Stimulated activated CD4-positive, alpha-beta T cell treated with anti-CD3 and anti-CD28 coated beads, Interleukin-4, amount 100 ng/mL, for 1 hour (primary cell): ENCODE measurements at regions not wholly inside any gene's neighbourhood (a gene's known extent, or its start where the extent isn't known, plus 50 kb on each side); places are given as distances from the start of the nearest gene placed in this dataset.
"Not testable (repeated sequence)": the region's sequence is repeated elsewhere in the genome, so short reads cannot be mapped to it uniquely, and the experiment has no call there.

Experiments
- DNase-seq: peaks from one replicate; pipeline ENCODE4 v3.0.0-alpha.2; 2020

DNA sequence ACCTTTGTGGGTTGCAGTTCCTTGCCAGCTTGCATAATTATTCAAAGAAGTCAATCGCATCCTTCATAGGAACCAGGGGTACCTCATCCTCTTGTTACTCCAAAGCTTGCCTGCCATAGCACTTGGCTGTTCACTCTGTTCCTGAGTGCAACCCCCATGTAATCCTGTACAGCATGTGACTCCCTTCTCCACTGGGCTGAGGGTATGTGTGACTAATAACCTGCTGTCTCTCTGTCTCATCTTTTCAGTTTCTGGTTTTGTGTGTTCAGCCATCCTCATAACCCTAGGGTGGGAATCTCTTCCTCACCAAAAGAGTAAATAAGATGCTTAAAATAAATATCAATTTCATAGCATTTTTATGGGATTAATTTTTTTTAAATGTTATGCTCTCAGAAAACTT lies 351.9 kb downstream of the S1PR1 start:
- no peak for DNase-seq

DNA sequence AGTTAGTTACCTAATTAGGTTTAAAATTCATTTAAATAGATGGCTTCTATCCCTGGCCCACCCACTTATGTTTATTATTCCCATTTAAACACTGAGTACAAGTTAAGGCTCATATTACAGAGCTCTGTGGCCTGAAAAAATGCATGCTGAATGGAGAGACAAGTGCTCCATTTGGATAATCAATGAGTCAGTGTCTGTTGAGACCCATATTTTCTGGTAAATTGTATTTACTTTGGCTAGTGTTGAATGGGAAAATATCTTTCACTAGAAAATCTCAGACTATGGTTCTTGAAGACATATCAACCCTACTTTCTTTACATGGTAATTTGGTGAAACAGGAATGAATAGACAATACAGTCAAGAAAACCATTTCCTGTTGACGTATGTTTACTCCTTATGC lies 356.0 kb downstream of the S1PR1 start:
- no peak for DNase-seq

DNA sequence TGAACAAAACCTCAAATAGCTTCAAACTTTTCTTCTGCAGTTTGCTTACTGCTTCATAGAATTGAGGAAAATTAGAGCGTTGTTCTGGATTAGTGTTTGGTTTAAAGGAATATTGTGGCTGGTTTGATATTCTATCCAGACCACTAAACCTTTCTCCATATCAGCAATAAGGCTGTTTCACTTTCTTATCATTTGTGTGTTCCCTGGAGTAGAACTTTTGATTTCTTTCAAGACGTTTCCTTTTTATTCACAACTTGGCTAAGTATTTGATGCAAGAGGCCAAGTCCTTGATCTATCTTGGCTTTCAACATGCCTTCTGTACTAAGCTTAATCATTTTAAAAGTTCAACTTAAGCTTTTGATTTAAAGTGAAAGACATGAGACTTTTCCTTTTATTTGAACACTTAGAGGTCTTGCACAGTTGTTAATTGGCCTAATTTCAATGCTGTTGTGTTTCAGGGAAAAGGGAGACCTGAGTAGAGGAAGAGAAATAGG lies 359.1 kb downstream of the S1PR1 start:
- no peak for DNase-seq

DNA sequence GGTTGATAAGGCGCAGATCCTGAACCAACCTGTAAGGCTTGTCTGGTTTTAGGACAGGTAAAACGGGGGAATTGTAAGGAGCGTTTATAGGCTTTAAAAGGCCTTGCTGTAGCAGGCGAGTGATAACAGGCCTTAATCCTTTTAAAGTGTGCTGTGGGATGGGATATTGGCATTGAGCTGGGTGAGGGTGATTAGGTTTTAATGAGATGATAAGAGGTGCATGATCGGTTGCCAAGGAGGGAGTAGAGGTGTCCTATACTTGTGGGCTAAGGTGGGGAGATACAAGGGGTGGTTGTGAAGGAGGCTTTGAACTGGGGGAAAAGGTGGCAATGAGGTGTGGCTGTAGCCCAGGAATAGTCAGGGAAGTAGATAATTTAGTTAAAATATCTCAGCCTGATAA lies 363.8 kb downstream of the S1PR1 start:
- not testable (repeated sequence) for DNase-seq

DNA sequence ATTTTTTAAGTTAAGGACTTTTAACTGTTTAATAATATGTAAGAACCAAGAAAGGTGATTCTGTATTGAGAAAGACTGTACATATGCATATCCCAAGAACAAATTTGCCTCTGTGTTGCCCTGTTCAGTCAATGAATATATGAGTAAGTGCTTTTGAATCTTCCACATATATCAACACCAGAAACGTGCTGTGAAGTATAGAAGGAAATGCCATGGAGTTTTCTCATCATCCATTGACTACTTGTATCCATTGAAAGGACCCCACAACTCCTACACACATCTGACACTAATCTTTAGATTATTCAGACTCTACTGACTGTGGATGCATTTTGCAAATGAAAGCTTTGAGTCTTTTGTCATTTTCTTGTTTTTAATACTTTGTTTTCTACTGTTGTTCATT lies 366.9 kb downstream of the S1PR1 start:
- DNase-seq, result no peak

- no peak for DNase-seq
Measured at GRCh38 chr1:101605878-101606277, 369.1 kb downstream of the S1PR1 start.

DNA sequence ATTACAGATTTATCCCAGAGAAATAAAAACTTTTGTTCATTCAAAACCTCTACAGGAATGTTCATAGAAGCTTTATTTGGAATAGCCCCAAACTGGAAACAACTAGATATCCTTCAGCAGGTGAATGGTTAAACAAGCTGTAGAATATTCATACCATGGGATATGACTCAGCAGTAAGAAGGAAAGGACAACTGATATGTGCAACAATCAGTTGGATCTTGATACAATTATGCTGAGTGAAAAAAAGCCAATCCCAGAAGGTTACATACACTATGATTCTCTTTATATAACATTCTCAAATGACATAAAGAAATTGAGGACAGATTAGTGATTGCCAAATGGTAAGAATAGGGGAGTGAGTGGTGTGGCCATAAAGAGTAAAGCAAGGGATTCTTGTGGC lies 376.7 kb downstream of the S1PR1 start:
- DNase-seq, result no peak

DNA sequence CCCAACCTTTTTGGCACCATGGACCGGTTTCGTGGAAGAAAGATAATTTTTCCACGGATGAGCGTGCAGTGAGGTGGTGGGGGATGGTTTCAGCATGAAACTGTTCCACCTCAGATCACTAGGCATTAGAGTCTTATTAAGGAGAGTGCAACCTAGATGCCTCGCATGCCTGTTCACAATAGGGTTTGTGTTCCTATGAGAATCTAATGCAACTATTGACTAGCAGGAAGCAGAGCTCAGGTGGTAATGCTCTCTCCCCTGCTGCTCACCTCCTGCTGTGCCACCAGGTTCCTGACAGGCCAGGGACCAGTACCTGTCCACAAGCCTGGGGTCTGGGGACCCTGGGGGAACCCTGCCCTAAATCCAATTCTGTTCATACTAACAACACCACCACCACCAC lies 377.8 kb downstream of the OLFM3 start:
- no peak for DNase-seq

- no peak for DNase-seq
Measured at GRCh38 chr1:101632548-101633272, 364.0 kb downstream of the OLFM3 start.

GRCh38 chr1:101645810-101646209 lies 350.9 kb downstream of the OLFM3 start:
- no peak for DNase-seq

GRCh38 chr1:101652484-101652883 lies 344.2 kb downstream of the OLFM3 start:
- no peak for DNase-seq

- no peak for DNase-seq
Measured at GRCh38 chr1:101653482-101653946, 343.2 kb downstream of the OLFM3 start.

GRCh38 chr1:101664726-101665125 lies 332.0 kb downstream of the OLFM3 start:
- no peak for DNase-seq

DNA sequence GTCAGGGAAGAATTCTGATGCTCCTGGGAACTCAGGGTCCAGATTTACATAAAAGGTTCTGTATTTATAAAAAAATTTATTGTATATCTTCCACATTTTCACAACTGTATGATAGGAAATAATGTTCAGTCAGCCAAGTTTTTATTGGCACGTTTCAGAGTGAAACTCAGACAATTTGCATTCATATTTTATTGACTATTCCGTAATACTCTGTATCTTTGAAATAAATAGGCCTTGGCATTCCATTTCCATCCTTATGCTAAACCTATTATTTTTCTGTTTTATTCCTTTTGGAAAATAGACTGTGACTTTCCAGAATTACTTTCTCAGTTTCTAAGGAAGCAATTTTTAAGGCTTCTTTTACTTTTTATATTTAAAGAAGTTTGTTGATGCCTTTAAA lies 329.0 kb downstream of the OLFM3 start:
- DNase-seq, result no peak

GRCh38 chr1:101683136-101683535 lies 313.6 kb downstream of the OLFM3 start:
- DNase-seq, result no peak

DNA sequence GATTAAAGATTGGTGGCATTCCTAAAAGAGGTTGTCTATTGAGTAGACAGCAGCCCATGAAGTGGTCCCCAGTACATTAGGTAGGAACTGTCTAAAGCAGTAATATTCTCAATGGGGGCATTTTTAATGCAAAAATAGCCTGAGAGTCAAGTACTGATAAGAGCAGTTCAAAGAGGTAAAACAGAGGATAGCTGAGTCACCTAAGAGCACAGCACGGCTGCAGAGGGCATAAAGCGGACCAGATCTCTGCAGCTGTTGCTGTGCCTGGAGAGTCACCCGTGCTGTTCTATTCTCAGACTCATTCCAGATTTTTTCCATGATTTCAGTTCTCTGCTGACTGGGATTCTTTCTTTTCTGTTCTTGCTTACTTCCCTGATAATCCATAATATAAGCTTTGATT lies 313.2 kb downstream of the OLFM3 start:
- no peak for DNase-seq

- DNase-seq, result no peak
Measured at GRCh38 chr1:101697072-101697471, 299.7 kb downstream of the OLFM3 start.

GRCh38 chr1:101698681-101699080 lies 298.0 kb downstream of the OLFM3 start:
- DNase-seq, result no peak

DNA sequence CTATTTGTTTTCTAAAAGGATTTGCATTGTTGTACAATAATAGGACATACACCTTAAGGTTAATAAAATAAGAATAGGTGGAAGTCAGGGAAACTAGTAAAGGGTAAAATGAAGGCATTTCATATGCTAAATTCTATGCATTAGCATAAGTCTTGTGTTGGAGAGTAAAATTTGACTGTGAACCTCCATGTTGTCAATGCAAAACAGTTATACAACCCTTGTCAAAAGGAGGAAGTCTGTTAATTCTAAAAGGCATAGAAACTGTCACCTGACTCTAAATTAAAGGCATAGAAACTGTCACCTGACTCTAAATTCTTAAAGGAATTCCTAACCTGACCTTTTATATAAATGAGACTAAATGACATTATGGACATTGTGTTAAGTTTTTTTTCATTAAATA lies 291.8 kb downstream of the OLFM3 start:
- DNase-seq, result no peak

DNA sequence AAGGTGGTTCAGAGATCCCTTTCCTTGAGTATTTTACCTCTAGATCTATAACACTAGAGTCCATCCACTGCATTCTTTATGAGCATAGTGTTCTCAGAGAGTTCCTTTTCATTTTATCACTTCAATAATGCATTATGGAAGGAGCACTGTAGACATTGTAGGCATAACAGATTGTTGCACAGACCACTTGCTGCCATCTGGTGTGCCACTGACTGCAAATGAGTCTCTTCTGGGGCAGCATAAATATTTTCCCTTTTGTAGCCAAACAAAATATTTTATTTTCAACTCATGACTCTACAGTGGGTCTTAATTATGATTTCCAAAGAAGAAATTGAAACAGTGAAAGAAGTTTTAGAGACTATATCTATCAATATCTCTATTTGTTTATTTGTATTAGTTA lies 290.4 kb downstream of the OLFM3 start:
- DNase-seq, result no peak

GRCh38 chr1:101709721-101710120 lies 287.0 kb downstream of the OLFM3 start:
- no peak for DNase-seq

DNA sequence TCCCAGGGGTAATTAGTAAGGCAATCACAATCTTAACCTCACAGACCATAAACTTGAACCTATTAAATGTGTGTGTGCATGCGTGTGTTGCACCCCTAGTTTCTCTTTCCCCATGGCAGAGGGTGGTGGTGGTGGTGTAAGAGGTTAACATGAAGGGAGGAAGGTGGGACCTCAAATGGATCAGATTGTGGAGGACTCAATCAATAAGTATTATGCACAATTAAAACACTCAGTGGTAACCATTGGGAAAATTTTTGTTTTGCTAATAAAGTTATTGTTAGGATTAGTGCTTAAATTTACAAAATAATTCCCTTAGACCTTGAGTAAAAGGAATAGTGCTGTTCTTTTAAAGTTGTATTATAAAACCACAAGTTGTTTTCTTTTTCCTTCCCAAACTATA lies 283.0 kb downstream of the OLFM3 start:
- no peak for DNase-seq

GRCh38 chr1:101723415-101723814 lies 273.3 kb downstream of the OLFM3 start:
- DNase-seq, result no peak

- no peak for DNase-seq
Measured at GRCh38 chr1:101728029-101728428, 268.7 kb downstream of the OLFM3 start.

DNA sequence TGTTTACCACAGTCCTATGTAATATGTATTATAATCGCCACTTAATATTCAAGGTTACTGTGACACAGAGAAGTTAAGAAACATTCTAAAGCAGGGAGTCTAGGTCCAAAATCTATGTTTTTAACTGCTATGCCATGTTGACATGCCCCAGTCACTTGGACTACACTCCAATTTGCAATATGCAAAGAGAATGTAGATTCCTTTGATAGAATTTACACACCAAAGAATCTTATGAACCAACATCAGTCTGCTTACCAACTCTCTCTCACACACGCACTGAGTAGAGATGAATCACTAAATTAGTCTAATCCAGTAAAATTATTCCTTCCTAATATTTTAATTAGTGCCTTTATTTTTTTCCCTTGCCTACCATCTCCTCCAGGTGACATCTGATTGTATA lies 266.2 kb downstream of the OLFM3 start:
- DNase-seq, result no peak
